Testis (tissue), 2 donors: ENCODE measurements at regions not wholly inside any gene's neighbourhood (a gene's known extent, or its start where the extent isn't known, plus 50 kb on each side); places are given as distances from the start of the nearest gene placed in this dataset.

Experiments
- DNase-seq: peaks from one replicate; pipeline ENCODE4 v3.0.0-alpha.2; 2019
- H3K27ac ChIP-seq, 2 donors: fragments of 200-600 bp; sonication (generic); one replicate each; pipeline ENCODE4 v1.5.1; 2019
- H3K27me3 ChIP-seq: fragments of 200-600 bp; sonication (generic); one replicate; pipeline ENCODE4 v1.5.1; 2019
- H3K36me3 ChIP-seq: fragments of 200-600 bp; sonication (generic); one replicate; pipeline ENCODE4 v1.5.1; 2017; ENCODE audit warnings: low read depth; ENCODE audit errors: missing control alignments
- H3K4me1 ChIP-seq: fragments of 200-600 bp; sonication (generic); one replicate; pipeline ENCODE4 v1.5.1; 2019
- H3K4me3 ChIP-seq, 2 donors: fragments of 200-600 bp; sonication (generic); one replicate each; pipeline ENCODE4 v1.5.1; 2017 to 2019
- H3K9me3 ChIP-seq: fragments of 200-600 bp; sonication (generic); one replicate; pipeline ENCODE4 v1.5.1; 2017
- POLR2A ChIP-seq: fragments of 450-650 bp; IDR thresholded peaks from one replicate; pipeline ENCODE4 v1.6.1; 2017; ENCODE audit warnings: antibody characterized with exemption, mild to moderate bottlenecking, moderate library complexity
- WGBS, 2 donors: methylation state at CpG; one replicate each; pipeline ENCODE4 v1.1.5; 2018; 5-methylcytosine and 5-hydroxymethylcytosine counted together
- intact Hi-C: fragments of 100-400 bp; cut with DNase I; formaldehyde crosslinking; loops from one replicate; pipeline ENCODE4 v1.15.1; 2023; ENCODE audit warnings: low total_unique reads
- TF ChIP-seq, protein P1 (sequence below), 3 experiments: fragments of 450-650 bp in 2 of 3; fragments of 200-600 bp in 1 of 3; sonication (generic) in 1 of 3; IDR thresholded peaks; one replicate each; pipeline ENCODE4 v1.5.1; 2016 to 2019; ENCODE audit warnings: antibody characterized with exemption in 3 of 3, mild to moderate bottlenecking in 2 of 3, moderate library complexity in 1 of 3

- no peak for TF ChIP-seq POLR2A
- TF ChIP-seq, protein P1, sequence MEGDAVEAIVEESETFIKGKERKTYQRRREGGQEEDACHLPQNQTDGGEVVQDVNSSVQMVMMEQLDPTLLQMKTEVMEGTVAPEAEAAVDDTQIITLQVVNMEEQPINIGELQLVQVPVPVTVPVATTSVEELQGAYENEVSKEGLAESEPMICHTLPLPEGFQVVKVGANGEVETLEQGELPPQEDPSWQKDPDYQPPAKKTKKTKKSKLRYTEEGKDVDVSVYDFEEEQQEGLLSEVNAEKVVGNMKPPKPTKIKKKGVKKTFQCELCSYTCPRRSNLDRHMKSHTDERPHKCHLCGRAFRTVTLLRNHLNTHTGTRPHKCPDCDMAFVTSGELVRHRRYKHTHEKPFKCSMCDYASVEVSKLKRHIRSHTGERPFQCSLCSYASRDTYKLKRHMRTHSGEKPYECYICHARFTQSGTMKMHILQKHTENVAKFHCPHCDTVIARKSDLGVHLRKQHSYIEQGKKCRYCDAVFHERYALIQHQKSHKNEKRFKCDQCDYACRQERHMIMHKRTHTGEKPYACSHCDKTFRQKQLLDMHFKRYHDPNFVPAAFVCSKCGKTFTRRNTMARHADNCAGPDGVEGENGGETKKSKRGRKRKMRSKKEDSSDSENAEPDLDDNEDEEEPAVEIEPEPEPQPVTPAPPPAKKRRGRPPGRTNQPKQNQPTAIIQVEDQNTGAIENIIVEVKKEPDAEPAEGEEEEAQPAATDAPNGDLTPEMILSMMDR (IDR thresholded peaks at IDR 0.05): no peak
- 55 to 57% methylated on average over 4 of the region's 4 CpGs for WGBS, 2 donors
- intact Hi-C loops: no loop called here
These were observed 82.6 kb downstream of the POU3F3 start for GRCh38 chr2:104936527-104936926.

GRCh38 chr2:104938231-104938941, 84.5 kb downstream of the POU3F3 start:
- Histone ChIP-seq H3K4me1 (no peaks in the 10 kb centered on the region), H3K27me3 (no peaks in the 10 kb centered on the region), H3K9me3 (no peaks in the 10 kb centered on the region), H3K4me3 (no peak overlapping the region), H3K36me3 (no peaks in the 10 kb centered on the region), H3K27ac (no peak overlapping the region)
- WGBS, 2 donors: 87 to 89% methylated on average over 10 of the region's 10 CpGs
- TF ChIP-seq POLR2A: no peak
- TF ChIP-seq, protein P1 (IDR thresholded peaks at IDR 0.05): no peak
- DNase-seq: no peak
- intact Hi-C loops: no loop called here

More at GRCh38 chr2:104936527-104936926, 82.6 kb downstream of the POU3F3 start:
- Histone ChIP-seq H3K4me1 (no peaks in the 10 kb centered on the region), H3K4me3 (no peak overlapping the region), H3K9me3 (no peaks in the 10 kb centered on the region), H3K36me3 (no peaks in the 10 kb centered on the region), H3K27me3 (no peaks in the 10 kb centered on the region), H3K27ac (no peak overlapping the region)
- no peak for DNase-seq

DNA sequence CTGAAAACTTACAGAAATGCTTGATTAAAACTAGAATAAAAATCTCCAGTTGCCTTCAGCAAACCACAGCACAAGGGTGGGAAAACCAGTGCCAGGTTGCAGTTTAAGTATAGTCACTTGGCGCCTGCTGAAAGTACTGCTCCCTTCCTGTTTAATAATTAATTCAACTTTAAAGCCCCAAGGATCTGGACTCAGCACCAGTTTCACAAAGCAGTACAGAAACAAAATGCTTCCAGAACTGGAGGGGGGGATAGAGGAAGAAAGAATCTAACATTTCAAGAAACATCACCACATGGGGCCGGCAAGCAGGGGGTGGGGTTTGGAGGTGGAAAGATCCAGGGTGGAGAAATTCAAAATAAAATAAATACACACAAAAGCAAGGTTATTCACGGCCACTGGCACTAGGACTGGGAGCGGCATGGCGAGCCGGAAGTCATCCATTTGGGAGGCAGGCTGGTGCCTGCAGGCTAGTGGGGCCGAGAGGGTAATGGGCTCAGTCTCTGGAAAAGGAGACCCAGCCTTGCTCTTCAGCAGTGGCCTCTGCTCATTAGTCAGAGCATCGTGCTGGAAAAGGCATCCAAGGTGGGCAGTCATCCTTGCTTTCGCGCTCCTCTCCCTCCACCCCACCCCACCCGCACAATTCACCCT, 85.8 kb downstream of the POU3F3 start:
- 43 to 65% methylated on average over 11 of the region's 11 CpGs for WGBS, 2 donors
- intact Hi-C loops: no loop called here
- TF ChIP-seq POLR2A: no peak
- TF ChIP-seq, protein P1 (IDR thresholded peaks at IDR 0.05): no peak

GRCh38 chr2:104944495-104944894, 90.6 kb downstream of the POU3F3 start:
- Histone ChIP-seq H3K4me1 (no peaks in the 10 kb centered on the region), H3K27ac (no peak overlapping the region), H3K27me3 (no peaks in the 10 kb centered on the region), H3K4me3 (no peak overlapping the region), H3K9me3 (no peaks in the 10 kb centered on the region), H3K36me3 (no peaks in the 10 kb centered on the region)
- WGBS, 2 donors: 68 to 74% methylated on average over 1 of the region's 1 CpG
- TF ChIP-seq, protein P1 (IDR thresholded peaks at IDR 0.05): peak in 1 of 3 experiments; percentile 20
- no peak for TF ChIP-seq POLR2A
- intact Hi-C loops: no loop called here
- no peak for DNase-seq

More for the DNA sequence above, 85.8 kb downstream of the POU3F3 start:
- Histone ChIP-seq H3K27me3 (no peaks in the 10 kb centered on the region), H3K4me1 (no peaks in the 10 kb centered on the region), H3K27ac (no peak overlapping the region), H3K36me3 (no peaks in the 10 kb centered on the region), H3K9me3 (no peaks in the 10 kb centered on the region), H3K4me3 (peak overlapping the region in 1 of 2 donors; percentile 14)
- DNase-seq: no peak
